ENCODE measurements at regions not wholly inside any gene's neighbourhood (a gene's known extent, or its start where the extent isn't known, plus 50 kb on each side); places are given as distances from the start of the nearest gene placed in this dataset.
A peak's percentile ranks its signal among the peaks of the same experiment; 100 is the strongest.

DNA sequence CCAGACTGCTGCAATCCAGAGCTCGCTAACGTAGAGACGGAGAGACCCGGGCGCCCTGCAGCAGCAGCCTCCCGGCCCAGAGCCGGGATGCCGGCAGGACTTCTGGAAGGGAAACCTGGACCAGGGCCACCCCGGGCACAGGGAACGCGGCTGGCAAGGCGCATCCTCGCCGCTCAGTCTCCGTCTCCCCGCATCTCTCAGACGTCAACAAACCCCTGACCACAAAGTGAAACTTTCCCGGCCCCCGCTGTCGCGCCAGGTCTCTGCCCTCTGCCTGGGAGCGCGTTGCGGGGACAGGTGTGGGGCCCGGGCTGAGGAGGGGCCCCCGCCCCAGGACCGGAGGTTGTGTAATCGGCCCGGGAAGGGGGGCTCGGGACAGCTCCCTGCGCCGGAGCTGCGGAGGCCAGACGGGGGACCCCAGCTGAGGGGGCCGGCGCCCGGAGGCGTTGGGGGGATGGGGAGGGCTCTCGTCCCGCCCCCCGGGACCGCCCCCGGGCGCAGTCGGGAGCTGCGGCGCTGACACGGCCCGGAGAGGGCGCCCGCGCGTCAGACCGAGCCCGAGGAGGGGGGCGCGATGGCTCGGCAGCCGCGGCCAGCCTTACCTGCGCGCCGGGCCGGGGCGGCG lies 116.6 kb upstream of the HIVEP3 start:
- TF ChIP-seq, protein P1, sequence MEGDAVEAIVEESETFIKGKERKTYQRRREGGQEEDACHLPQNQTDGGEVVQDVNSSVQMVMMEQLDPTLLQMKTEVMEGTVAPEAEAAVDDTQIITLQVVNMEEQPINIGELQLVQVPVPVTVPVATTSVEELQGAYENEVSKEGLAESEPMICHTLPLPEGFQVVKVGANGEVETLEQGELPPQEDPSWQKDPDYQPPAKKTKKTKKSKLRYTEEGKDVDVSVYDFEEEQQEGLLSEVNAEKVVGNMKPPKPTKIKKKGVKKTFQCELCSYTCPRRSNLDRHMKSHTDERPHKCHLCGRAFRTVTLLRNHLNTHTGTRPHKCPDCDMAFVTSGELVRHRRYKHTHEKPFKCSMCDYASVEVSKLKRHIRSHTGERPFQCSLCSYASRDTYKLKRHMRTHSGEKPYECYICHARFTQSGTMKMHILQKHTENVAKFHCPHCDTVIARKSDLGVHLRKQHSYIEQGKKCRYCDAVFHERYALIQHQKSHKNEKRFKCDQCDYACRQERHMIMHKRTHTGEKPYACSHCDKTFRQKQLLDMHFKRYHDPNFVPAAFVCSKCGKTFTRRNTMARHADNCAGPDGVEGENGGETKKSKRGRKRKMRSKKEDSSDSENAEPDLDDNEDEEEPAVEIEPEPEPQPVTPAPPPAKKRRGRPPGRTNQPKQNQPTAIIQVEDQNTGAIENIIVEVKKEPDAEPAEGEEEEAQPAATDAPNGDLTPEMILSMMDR (IDR thresholded peaks at IDR 0.05), result peak; percentile 27
- H3K36me3 ChIP-seq (ENCODE audit: low read depth), result no peaks in the 10 kb centered on the region
- DNase-seq (peak in 1 of 3 donors; percentile 48), ATAC-seq (peak; percentile 82)
- H3K9me3 ChIP-seq, result no peaks in the 10 kb centered on the region
- intact Hi-C loops (cut with DNase I, micrococcal nuclease), result no loop called here
- H3K4me3 ChIP-seq, result peak overlapping the region; percentile 45
- H3K4me1 ChIP-seq (ENCODE audit: low read depth), result peaks cover 3% of the 10 kb centered on the region

DNA sequence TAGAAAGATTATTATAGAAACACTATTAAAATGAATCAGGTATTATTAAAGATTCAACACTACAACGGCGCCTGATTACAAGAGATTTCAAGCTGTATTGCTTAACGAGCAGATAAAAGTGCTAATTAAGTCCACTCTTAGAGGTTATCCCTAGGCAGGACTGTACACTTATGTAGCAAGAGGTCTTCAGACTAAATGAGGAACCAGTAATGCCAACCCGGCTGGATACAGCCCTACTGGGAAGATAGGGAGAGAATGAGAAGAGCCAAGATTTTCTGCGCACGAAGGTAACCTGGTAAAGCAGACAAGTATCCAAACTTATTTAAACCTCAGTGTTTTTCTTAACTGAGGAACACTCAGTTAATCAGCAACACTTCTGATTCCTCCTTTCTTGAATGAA lies 115.7 kb upstream of the HIVEP3 start:
- TF ChIP-seq, protein P1 (IDR thresholded peaks at IDR 0.05), result no peak
- intact Hi-C loops (cut with DNase I, micrococcal nuclease), result no loop called here
- Histone ChIP-seq H3K36me3 (ENCODE audit: low read depth) (no peaks in the 10 kb centered on the region), H3K4me1 (ENCODE audit: low read depth) (peaks cover 3% of the 10 kb centered on the region), H3K4me3 (no peak overlapping the region), H3K9me3 (no peaks in the 10 kb centered on the region)
- ATAC-seq, result no peak
- no peak for DNase-seq

DNA sequence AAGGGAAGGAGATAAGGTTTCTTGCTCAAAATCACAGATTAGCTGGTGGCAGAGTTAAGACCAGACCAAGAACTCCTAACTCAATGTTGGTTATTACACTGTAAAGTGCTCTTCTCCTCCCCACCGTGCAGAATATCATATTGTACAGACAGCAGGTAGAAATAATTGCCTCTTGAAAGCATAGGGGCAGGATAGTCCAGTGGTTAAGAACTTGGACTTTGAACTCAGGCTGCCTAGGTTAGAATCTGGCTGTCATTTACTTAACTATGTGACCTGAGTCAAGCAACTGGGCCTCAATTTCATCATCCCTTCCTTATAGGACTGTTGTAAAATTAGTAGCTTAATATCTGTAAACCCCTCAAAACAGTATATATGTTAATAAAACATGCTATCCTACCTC lies 114.9 kb upstream of the HIVEP3 start:
- no peak for DNase-seq
- peaks cover 3% of the 10 kb centered on the region for H3K4me1 ChIP-seq (ENCODE audit: low read depth)
- ATAC-seq, result no peak
- no peaks in the 10 kb centered on the region for H3K9me3 ChIP-seq
- H3K4me3 ChIP-seq, result no peak overlapping the region
- TF ChIP-seq, protein P1 (IDR thresholded peaks at IDR 0.05), result no peak
- intact Hi-C loops (cut with DNase I, micrococcal nuclease), result no loop called here
- no peaks in the 10 kb centered on the region for H3K36me3 ChIP-seq (ENCODE audit: low read depth)

DNA sequence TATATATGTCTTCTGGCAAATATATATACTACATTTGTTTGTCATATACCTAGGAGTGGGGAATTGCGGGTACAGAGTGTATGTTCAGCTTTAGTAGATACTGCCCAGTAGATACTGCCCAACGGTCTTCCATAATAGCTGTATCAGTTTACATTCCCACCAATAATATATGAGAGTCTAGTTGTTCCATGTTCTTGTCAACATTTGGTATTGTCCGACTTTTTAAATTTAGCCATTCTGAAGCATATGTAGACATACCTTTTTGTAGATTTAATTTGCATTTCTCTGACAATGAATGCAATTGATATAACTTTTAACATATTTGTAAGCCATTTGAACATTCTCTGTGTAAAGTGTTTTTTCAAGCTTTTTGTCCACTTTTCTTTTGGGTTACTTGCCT lies 99.0 kb upstream of the HIVEP3 start:
- TF ChIP-seq, protein P1 (IDR thresholded peaks at IDR 0.05), result no peak
- ATAC-seq, result no peak
- no peak overlapping the region for H3K4me3 ChIP-seq

DNA sequence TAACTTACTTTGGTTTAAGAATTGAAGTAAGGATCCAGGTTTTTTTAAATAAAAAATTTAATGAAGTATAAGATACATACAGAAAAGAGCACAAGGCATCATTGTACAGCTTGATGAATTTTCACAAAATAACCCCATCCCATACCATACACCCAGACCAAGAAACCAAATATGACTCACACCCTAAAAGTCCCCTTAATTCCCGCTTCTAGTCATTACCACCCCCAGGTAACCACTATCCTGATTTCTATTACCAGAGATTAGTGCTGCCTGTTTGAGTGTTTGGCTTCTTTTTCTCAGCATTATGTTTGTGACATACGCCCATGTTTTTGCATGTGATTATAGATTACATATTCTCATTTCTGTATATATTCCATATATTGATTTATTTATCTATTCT lies 98.5 kb upstream of the HIVEP3 start:
- intact Hi-C loops (cut with DNase I, micrococcal nuclease), result no loop called here
- TF ChIP-seq, protein P1 (IDR thresholded peaks at IDR 0.05), result no peak
- Histone ChIP-seq H3K36me3 (ENCODE audit: low read depth) (no peaks in the 10 kb centered on the region), H3K9me3 (peaks cover 4% of the 10 kb centered on the region), H3K4me3 (no peak overlapping the region), H3K4me1 (ENCODE audit: low read depth) (no peaks in the 10 kb centered on the region)
- DNase-seq, result no peak
- no peak for ATAC-seq

More for the DNA sequence above, 99.0 kb upstream of the HIVEP3 start:
- H3K9me3 ChIP-seq, result peaks cover 4% of the 10 kb centered on the region
- no peak for DNase-seq
- intact Hi-C loops (cut with DNase I, micrococcal nuclease), result no loop called here
- no peaks in the 10 kb centered on the region for H3K4me1 ChIP-seq (ENCODE audit: low read depth)
- H3K36me3 ChIP-seq (ENCODE audit: low read depth), result no peaks in the 10 kb centered on the region

DNA sequence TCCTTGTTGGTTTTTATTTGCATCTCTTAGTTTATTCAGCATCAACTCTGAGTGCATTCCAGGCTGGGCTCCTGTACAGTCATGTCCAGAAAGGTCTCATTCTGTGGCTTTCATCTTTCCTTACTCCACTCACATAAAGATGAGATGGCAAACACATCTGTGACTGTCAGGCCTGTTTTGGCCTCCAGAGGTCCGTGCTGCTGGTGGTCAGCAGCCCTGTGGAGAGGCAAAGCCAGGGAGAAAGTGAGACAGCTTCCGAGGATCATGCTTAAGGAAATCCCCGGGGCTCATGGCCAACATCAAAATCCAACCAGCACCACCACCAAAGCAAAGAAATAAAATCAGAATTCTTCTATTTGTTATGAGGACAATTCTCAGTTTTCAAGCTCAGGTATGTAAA lies 96.1 kb upstream of the HIVEP3 start:
- H3K4me3 ChIP-seq, result no peak overlapping the region
- peaks cover 4% of the 10 kb centered on the region for H3K9me3 ChIP-seq
- intact Hi-C loops (cut with DNase I, micrococcal nuclease), result no loop called here
- H3K4me1 ChIP-seq (ENCODE audit: low read depth), result no peaks in the 10 kb centered on the region
- ATAC-seq (no peak), DNase-seq (no peak)
- H3K36me3 ChIP-seq (ENCODE audit: low read depth), result no peaks in the 10 kb centered on the region
- TF ChIP-seq, protein P1 (IDR thresholded peaks at IDR 0.05), result no peak

Data from mucosa of descending colon (tissue), 3 donors.